Hepatocyte (in vitro differentiated cells): ENCODE measurements at regions not wholly inside any gene's neighbourhood (a gene's known extent, or its start where the extent isn't known, plus 50 kb on each side); places are given as distances from the start of the nearest gene placed in this dataset.

Source experiments
- CTCF ChIP-seq: fragments of 200-600 bp; sonication (generic); IDR thresholded peaks from 2 replicates; pipeline ENCODE4 v1.5.1; 2016; ENCODE audit warnings: antibody characterized with exemption, mild to moderate bottlenecking; ENCODE audit not compliant: poor library complexity
- EZH2phosphoT487 ChIP-seq: fragments of 200-600 bp; sonication (generic); IDR thresholded peaks from one replicate; pipeline ENCODE4 v1.6.1; 2018; ENCODE audit warnings: antibody characterized with exemption, mild to moderate bottlenecking, low read depth, moderate library complexity; ENCODE audit not compliant: unreplicated experiment, severe bottlenecking

- TF ChIP-seq CTCF = no peak
- TF ChIP-seq EZH2phosphoT487 = no peak
Measured at GRCh38 chr1:29852248-29852647, 615.9 kb downstream of the PTPRU start.
